HCT116 (cell line): ENCODE measurements at regions not wholly inside any gene's neighbourhood (a gene's known extent, or its start where the extent isn't known, plus 50 kb on each side); places are given as distances from the start of the nearest gene placed in this dataset.
A peak's percentile ranks its signal among the peaks of the same experiment; 100 is the strongest.

Experiments used
- ATAC-seq: fragments of 200-7000 bp; cut with Tn5 transposase; 2 replicates; pipeline ENCODE4 v1.9.1; 2020; ENCODE audit warnings: mild to moderate bottlenecking, moderate library complexity
- BruUV-seq: library from RNA; stranded (reverse); fragments of 400-500 nt; replicated peaks from 2 replicates; lab custom pipeline; 2021; lab: Mats Ljungman, UMichigan
- CTCF ChIA-PET: fragments of 300-600 bp; sonication (Branson Sonifier 250); formaldehyde crosslinking; loops from one replicate; lab custom pipeline; 2021; ENCODE audit warnings: antibody characterized with exemption; lab: Charles Lee
- POLR2A ChIA-PET: fragments of 300-600, 350-600 bp; sonication (Branson Sonifier 250); formaldehyde crosslinking; loops from one replicate; lab custom pipeline; 2021; ENCODE audit warnings: antibody characterized with exemption; lab: Charles Lee
- RAD21 ChIA-PET, 2 experiments: fragments of 300-600 bp; sonication (Branson Sonifier 250); formaldehyde crosslinking; loops; one replicate each; lab custom pipeline; 2023; ENCODE audit warnings: low total read pairs in 2 of 2; ENCODE audit not compliant: uncharacterized antibody in 2 of 2, unreplicated experiment in 2 of 2, low non-redundant PET in 1 of 2; lab: Charles Lee
- DNase-seq: peaks from one replicate; pipeline ENCODE4 v3.0.0-alpha.2; 2010; ENCODE audit warnings: low read depth, low spot score
- H2AFZ ChIP-seq: fragments of 200-600 bp; shearing (Covaris generic), sonication (generic); 2 replicates; pipeline ENCODE4 v1.6.1; 2017; ENCODE audit warnings: low read depth, mixed run types, mixed read lengths, antibody characterized with exemption, low read length; ENCODE audit not compliant: poor library complexity, severe bottlenecking
- H3K27ac ChIP-seq: 2 replicates; pipeline ENCODE4 v1.5.1; 2012; ENCODE audit warnings: low read depth, low read length
- H3K27me3 ChIP-seq: fragments of 200-600 bp; sonication (generic); 2 replicates; pipeline ENCODE4 v1.6.1; 2016; ENCODE audit warnings: mixed run types, low read length, mixed read lengths; ENCODE audit not compliant: insufficient read depth
- H3K36me3 ChIP-seq, 2 experiments: fragments of 200-500 bp in 1 of 2; fragments of 200-600 bp in 1 of 2; sonication (Bioruptor generic) in 1 of 2; sonication (generic) in 1 of 2; 2 replicates each; pipeline versions ENCODE4 v1.5.1 to v1.6.1; 2014 to 2016; ENCODE audit warnings: low read length in 2 of 2, inconsistent platforms in 1 of 2, mixed read lengths in 1 of 2, mixed run types in 1 of 2; ENCODE audit not compliant: insufficient read depth in 2 of 2, control insufficient read depth in 1 of 2
- H3K4me1 ChIP-seq, 2 experiments: fragments of 200-600 bp in 1 of 2; sonication (generic) in 1 of 2; 2 replicates each; pipeline versions ENCODE4 v1.5.1 to v1.6.1; 2012 to 2017; ENCODE audit warnings: low read length in 2 of 2, inconsistent platforms in 1 of 2, mild to moderate bottlenecking in 1 of 2, mixed read lengths in 1 of 2, mixed run types in 1 of 2, moderate library complexity in 1 of 2; ENCODE audit not compliant: insufficient read depth in 2 of 2, control insufficient read depth in 1 of 2
- H3K4me2 ChIP-seq: fragments of 200-600 bp; sonication (generic); 2 replicates; pipeline ENCODE4 v1.6.1; 2017; ENCODE audit warnings: mixed run types, low read length, mixed read lengths
- H3K4me3 ChIP-seq, 2 experiments: fragments of 200-600 bp in 1 of 2; sonication (generic) in 1 of 2; replicated peaks in 1 of 2; 2 replicates each; pipeline ENCODE4 v1.5.1; 2011 to 2016; ENCODE audit warnings: low read length in 2 of 2, control low read depth in 1 of 2, low read depth in 1 of 2, mild to moderate bottlenecking in 1 of 2, mixed read lengths in 1 of 2, mixed run types in 1 of 2
- H3K79me2 ChIP-seq: fragments of 200-600 bp; sonication (generic); 2 replicates; pipeline ENCODE4 v1.6.1; 2017; ENCODE audit warnings: mild to moderate bottlenecking, mixed run types, low read length, moderate library complexity, mixed read lengths; ENCODE audit not compliant: insufficient read depth
- H3K9ac ChIP-seq: fragments of 200-600 bp; sonication (generic); 2 replicates; pipeline ENCODE4 v1.6.1; 2016; ENCODE audit warnings: low read length, mixed read lengths
- H3K9me2 ChIP-seq: fragments of 200-600 bp; sonication (generic), shearing (Covaris generic); 2 replicates; pipeline ENCODE4 v1.6.1; 2017; ENCODE audit warnings: mixed run types, mild to moderate bottlenecking, moderate library complexity; ENCODE audit not compliant: insufficient read depth
- H3K9me3 ChIP-seq, 2 experiments: fragments of 200-500 bp in 1 of 2; fragments of 200-600 bp in 1 of 2; sonication (Bioruptor generic) in 1 of 2; sonication (generic) in 1 of 2; 2 replicates each; pipeline ENCODE4 v1.6.1; 2014 to 2017; ENCODE audit warnings: low read length in 2 of 2, mixed read lengths in 2 of 2, inconsistent platforms in 1 of 2, low read depth in 1 of 2, mild to moderate bottlenecking in 1 of 2, mixed run types in 1 of 2, moderate library complexity in 1 of 2; ENCODE audit not compliant: control insufficient read depth in 1 of 2, insufficient read depth in 1 of 2
- H4K20me1 ChIP-seq: fragments of 200-600 bp; sonication (generic), shearing (Covaris generic); 2 replicates; pipeline ENCODE4 v1.6.1; 2017; ENCODE audit warnings: mixed run types, mild to moderate bottlenecking, moderate library complexity; ENCODE audit not compliant: insufficient read depth
- CTCF ChIP-seq, 3 experiments: fragments of 200-600 bp in 1 of 3; sonication (generic) in 1 of 3; IDR thresholded peaks in 2 of 3; conservative IDR thresholded peaks in 1 of 3; 2 replicates each; pipeline ENCODE4 v1.5.1; 2012 to 2017; ENCODE audit warnings: low read depth in 2 of 3, low read length in 2 of 3, antibody characterized with exemption in 1 of 3, borderline replicate concordance in 1 of 3, control low read depth in 1 of 3, mild to moderate bottlenecking in 1 of 3, mixed read lengths in 1 of 3, mixed run types in 1 of 3, moderate library complexity in 1 of 3; ENCODE audit not compliant: insufficient read depth in 1 of 3
- ELF1 ChIP-seq: IDR thresholded peaks from 2 replicates; pipeline ENCODE4 v1.6.1; 2012; ENCODE audit warnings: low read depth, borderline replicate concordance
- POLR2A ChIP-seq: IDR thresholded peaks from 2 replicates; pipeline ENCODE4 v1.7.0; 2011; ENCODE audit warnings: borderline replicate concordance; ENCODE audit not compliant: insufficient read depth, insufficient read length; ENCODE audit errors: extremely low read depth
- POLR2AphosphoS5 ChIP-seq: IDR thresholded peaks from 2 replicates; pipeline ENCODE4 v1.6.1; 2011; ENCODE audit warnings: mild to moderate bottlenecking, low read depth, low read length, moderate library complexity
- REST ChIP-seq: IDR thresholded peaks from 2 replicates; pipeline ENCODE4 v1.6.1; 2012; ENCODE audit warnings: low read depth
- YY1 ChIP-seq: IDR thresholded peaks from 2 replicates; pipeline ENCODE4 v1.6.1; 2011; ENCODE audit warnings: low read length, low read depth, moderate library complexity, mild to moderate bottlenecking; ENCODE audit not compliant: insufficient replicate concordance; ENCODE audit errors: extremely low read depth
- ZFX ChIP-seq: fragments of 450-650 bp; IDR thresholded peaks from 2 replicates; pipeline ENCODE4 v1.6.1; 2017
- intact Hi-C: fragments of 100-400 bp; cut with micrococcal nuclease; formaldehyde crosslinking; loops from 2 replicates; pipeline ENCODE4 v1.10.0; 2022

- H3K4me2 ChIP-seq: no peak overlapping the region
- no peaks in the 10 kb centered on the region for H3K9me3 ChIP-seq
- DNase-seq (no peak), ATAC-seq (peak; percentile 78)
- ChIA-PET CTCF (interaction anchor here (1.7 kb wide), 1 partner anchor 460 kb away, joined by 3 read pairs; no protein-coding TSS in a partner anchor), RAD21 (no interaction called here), POLR2A (no interaction called here)
- H3K4me3 ChIP-seq: no peak overlapping the region
- TF ChIP-seq CTCF (IDR thresholded peaks at IDR 0.05 in 2 of 3, conservative IDR thresholded peaks at IDR 0.05 in 1 of 3; ENCODE audit: borderline replicate concordance in 1 of 3, insufficient read depth in 1 of 3, low read depth in 2 of 3, low read length in 2 of 3): peak in 1 of 3 experiments; percentile 26; a peak in 2 of 6 replicates
- TF ChIP-seq POLR2A: no peak
- no peaks in the 10 kb centered on the region for H3K79me2 ChIP-seq
- no peaks in the 10 kb centered on the region; the same call in 1 of the 2 replicates for H4K20me1 ChIP-seq
- no TSS peak for BruUV-seq
- intact Hi-C loops: no loop called here
- no peaks in the 10 kb centered on the region for H3K27me3 ChIP-seq
- H3K9ac ChIP-seq: no peak overlapping the region
- no peaks in the 10 kb centered on the region for H3K36me3 ChIP-seq
- H3K27ac ChIP-seq: no peak overlapping the region
- H3K4me1 ChIP-seq: no peaks in the 10 kb centered on the region
- no peak overlapping the region for H2AFZ ChIP-seq
- no peaks in the 10 kb centered on the region for H3K9me2 ChIP-seq
Observed at GRCh38 chr12:30012816-30013450, 229.2 kb upstream of the TMTC1 start.

GRCh38 chr12:30010071-30011052 is 226.6 kb upstream of the TMTC1 start:
- no peak overlapping the region for H3K9ac ChIP-seq
- POLR2A ChIA-PET: no interaction called here
- TF ChIP-seq REST (no peak), CTCF (IDR thresholded peaks at IDR 0.05 in 2 of 3, conservative IDR thresholded peaks at IDR 0.05 in 1 of 3; ENCODE audit: borderline replicate concordance in 1 of 3, insufficient read depth in 1 of 3, low read depth in 2 of 3, low read length in 2 of 3) (no peak), YY1 (no peak), ELF1 (no peak), ZFX (no peak), POLR2AphosphoS5 (no peak)
- TF ChIP-seq, all 23 proteins: peak for 0
- BruUV-seq: no TSS peak
- Histone ChIP-seq H3K79me2 (no peaks in the 10 kb centered on the region), H3K36me3 (no peaks in the 10 kb centered on the region), H3K4me2 (no peak overlapping the region), H3K9me2 (no peaks in the 10 kb centered on the region), H3K4me1 (no peaks in the 10 kb centered on the region), H2AFZ (no peak overlapping the region), H4K20me1 (no peaks in the 10 kb centered on the region; the same call in 1 of the 2 replicates), H3K4me3 (no peak overlapping the region), H3K27me3 (no peaks in the 10 kb centered on the region), H3K27ac (no peak overlapping the region), H3K9me3 (no peaks in the 10 kb centered on the region)
- CTCF ChIA-PET: no interaction called here
- ATAC-seq (no peak), DNase-seq (no peak)
- RAD21 ChIA-PET: no interaction called here
- intact Hi-C loops: no loop called here
